GM20000 (cell line): ENCODE measurements at regions not wholly inside any gene's neighbourhood (a gene's known extent, or its start where the extent isn't known, plus 50 kb on each side); places are given as distances from the start of the nearest gene placed in this dataset.

Experiments
- DNase-seq: peaks from one replicate; pipeline ENCODE4 v3.0.0; 2012; ENCODE audit warnings: low spot score
- TF ChIP-seq, protein P1 (sequence below): IDR thresholded peaks from 2 replicates; pipeline ENCODE4 v1.5.1; 2012; ENCODE audit warnings: mild to moderate bottlenecking, control low read depth; ENCODE audit errors: extremely low read depth, missing control alignments

DNA sequence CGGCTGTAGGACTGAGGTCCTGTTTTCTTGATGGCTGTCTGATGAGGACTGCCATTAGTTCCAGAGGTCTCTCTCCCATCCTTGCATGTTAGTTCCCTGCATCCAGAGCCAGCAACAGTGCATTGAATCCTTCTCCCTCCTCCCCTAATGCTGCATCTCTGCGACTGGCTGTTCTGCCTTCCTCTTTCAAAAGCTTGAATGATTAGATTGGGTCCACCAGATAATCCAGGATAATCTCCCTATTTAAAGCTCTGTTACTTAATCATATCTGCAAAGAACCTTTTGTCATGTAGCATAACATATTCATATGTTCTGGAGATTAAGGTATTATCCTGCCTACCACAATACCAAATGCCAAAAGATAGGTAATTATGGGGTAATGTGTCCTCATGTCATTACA is 377.5 kb downstream of the GPATCH2 start:
- TF ChIP-seq, protein P1, sequence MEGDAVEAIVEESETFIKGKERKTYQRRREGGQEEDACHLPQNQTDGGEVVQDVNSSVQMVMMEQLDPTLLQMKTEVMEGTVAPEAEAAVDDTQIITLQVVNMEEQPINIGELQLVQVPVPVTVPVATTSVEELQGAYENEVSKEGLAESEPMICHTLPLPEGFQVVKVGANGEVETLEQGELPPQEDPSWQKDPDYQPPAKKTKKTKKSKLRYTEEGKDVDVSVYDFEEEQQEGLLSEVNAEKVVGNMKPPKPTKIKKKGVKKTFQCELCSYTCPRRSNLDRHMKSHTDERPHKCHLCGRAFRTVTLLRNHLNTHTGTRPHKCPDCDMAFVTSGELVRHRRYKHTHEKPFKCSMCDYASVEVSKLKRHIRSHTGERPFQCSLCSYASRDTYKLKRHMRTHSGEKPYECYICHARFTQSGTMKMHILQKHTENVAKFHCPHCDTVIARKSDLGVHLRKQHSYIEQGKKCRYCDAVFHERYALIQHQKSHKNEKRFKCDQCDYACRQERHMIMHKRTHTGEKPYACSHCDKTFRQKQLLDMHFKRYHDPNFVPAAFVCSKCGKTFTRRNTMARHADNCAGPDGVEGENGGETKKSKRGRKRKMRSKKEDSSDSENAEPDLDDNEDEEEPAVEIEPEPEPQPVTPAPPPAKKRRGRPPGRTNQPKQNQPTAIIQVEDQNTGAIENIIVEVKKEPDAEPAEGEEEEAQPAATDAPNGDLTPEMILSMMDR = no peak
- DNase-seq = no peak

DNA sequence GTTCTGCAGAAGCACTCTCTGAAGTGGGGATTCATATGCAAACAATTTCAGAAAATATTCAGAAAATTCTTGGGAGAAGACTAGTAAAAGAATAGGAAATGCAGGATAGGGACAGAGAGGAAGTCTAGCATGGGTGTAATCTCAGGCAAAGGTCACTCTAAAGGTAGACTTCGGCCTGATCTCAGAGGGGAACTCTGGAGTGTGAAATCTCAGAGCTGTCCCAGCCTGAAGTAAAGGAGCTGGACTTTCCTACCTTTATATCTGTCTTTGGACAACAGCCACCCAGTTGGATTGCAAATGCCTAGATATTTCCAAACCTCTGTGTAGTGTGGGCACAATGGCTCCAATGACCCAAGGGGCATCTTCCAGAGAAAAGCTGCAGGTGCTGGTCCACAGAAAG is 379.8 kb downstream of the GPATCH2 start:
- TF ChIP-seq, protein P1 = no peak
- no peak for DNase-seq

DNA sequence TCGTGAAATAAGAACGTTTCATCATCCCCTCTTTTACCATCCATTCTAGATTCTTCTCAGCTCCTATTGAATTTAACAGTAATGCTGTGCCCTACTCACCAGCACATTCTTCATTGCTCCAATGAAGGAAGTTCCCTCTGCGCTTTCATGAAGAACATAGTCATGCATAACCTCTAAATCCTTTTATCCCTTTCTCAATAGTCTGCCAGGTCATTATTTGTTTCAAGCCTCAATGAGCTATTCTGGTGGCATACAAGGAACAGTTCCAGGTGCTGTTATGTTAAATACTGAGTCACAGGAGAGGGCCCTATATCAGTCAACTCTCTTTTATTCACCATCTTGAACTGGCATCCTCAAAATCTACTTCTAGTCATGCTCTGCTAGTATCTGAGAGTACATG is 381.0 kb downstream of the GPATCH2 start:
- no peak for DNase-seq
- TF ChIP-seq, protein P1 = no peak

DNA sequence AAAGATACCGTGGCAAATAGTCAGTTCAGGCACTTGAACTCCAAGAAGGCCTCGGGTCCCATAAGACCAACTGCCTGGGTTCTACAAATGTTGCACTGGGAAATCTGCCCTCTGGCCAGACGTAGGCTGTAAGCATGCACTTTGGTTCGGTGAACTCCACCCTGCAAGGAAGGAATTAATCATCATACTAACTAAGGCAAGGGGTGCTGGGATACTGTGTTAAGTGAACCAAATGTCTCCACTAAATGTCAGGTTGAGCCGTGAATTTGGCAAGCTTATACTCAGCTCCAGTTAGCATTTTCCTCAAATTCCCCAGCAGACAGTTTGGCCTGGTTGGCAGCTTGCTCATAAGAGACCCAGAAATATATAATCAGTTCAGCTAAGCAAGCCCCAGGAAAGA is 385.9 kb downstream of the GPATCH2 start:
- no peak for DNase-seq
- TF ChIP-seq, protein P1 = no peak

DNA sequence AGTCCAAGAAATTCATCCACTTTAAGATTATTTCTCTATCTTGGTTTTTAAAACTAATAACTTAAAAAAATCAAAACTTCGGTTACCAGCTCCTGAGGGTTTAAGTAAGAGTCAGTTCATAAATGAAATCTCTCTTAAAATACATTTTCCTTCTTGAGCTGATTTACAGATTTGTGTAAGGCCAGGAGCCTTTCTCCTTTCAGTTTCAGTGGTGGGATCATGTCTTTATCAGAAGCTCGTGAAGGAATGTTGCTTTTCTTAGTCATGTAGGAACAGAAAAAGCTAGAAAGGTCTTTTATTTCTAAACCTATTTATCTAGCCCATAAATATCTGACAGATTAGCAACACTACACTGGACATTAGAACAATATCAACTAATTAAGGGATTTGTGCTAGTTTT is 390.2 kb downstream of the GPATCH2 start:
- TF ChIP-seq, protein P1 = no peak
- no peak for DNase-seq

DNA sequence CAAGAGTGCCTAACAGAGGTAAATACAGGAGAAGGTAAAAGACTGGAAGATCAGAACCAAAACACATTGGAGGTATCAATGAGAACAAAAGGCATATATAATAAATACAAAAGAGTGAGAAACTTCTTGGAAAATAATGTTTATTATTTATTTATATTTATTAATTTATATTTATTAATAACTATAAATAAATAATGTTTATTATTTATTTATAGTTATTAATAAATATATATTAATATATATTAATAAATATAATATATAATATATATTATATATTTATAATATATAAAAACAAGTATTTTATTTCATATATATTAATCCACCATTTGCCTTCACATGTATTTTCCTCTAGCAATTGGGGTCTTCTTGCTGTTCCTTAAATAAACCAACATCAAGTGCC is 391.9 kb downstream of the GPATCH2 start:
- TF ChIP-seq, protein P1 = no peak
- no peak for DNase-seq

DNA sequence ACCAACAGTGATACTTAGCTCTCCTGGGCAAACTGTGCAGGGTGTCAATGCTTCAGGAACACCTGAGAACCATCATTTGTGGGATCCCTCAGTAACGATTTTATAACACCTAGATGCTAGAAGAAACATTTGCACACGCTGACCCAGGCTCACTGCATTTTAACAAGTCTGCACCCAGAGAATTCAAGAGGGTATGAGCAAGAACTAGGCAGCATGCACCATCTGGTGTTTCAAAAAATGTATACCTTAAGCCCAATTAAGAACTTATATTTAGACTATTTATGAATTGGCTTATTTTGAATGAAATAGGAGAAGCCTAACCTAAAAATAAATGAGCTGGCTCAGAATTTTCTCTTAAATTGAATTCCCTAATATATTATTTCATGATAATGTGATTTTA is 400.5 kb downstream of the GPATCH2 start:
- DNase-seq = no peak
- TF ChIP-seq, protein P1 = no peak
